PC-9 (cell line): ENCODE measurements at regions not wholly inside any gene's neighbourhood (a gene's known extent, or its start where the extent isn't known, plus 50 kb on each side); places are given as distances from the start of the nearest gene placed in this dataset.

Experiments used
- BruUV-seq: library from RNA; stranded (reverse); fragments of 400-500 nt; replicated peaks from 2 replicates; lab custom pipeline; 2021; lab: Mats Ljungman, UMichigan
- CTCF ChIA-PET: fragments of 300-600 bp; sonication (Branson Sonifier 250); formaldehyde crosslinking; loops from one replicate; lab custom pipeline; 2022; ENCODE audit warnings: antibody characterized with exemption; lab: Charles Lee
- POLR2A ChIA-PET: fragments of 300-600 bp; sonication (Branson Sonifier 250); formaldehyde crosslinking; loops from one replicate; lab custom pipeline; 2022; ENCODE audit warnings: antibody characterized with exemption; ENCODE audit not compliant: unreplicated experiment; lab: Charles Lee
- DNase-seq, 2 experiments: peaks; one replicate each; pipeline versions ENCODE4 v3.0.0 to v3.0.0-alpha.2; 2015 to 2022; ENCODE audit warnings: mixed read lengths in 1 of 2
- H2AFZ ChIP-seq: fragments of 200-600 bp; sonication (generic); 2 replicates; pipeline ENCODE4 v1.8.1; 2017; ENCODE audit warnings: antibody characterized with exemption
- H3F3A ChIP-seq: fragments of 200-600 bp; sonication (generic); 2 replicates; pipeline ENCODE4 v1.8.1; 2017; ENCODE audit warnings: antibody characterized with exemption, mild to moderate bottlenecking, low read depth; ENCODE audit not compliant: insufficient read depth
- H3K27ac ChIP-seq: fragments of 200-600 bp; sonication (generic); 2 replicates; pipeline ENCODE4 v1.6.1; 2016; ENCODE audit warnings: mixed run types
- H3K27me3 ChIP-seq: fragments of 200-600 bp; sonication (generic); 2 replicates; pipeline ENCODE4 v1.6.1; 2016; ENCODE audit warnings: low read depth, mixed run types; ENCODE audit not compliant: insufficient read depth
- H3K36me3 ChIP-seq: fragments of 200-600 bp; sonication (generic); 2 replicates; pipeline ENCODE4 v1.6.1; 2016; ENCODE audit warnings: low read depth, mixed run types
- H3K4me1 ChIP-seq: fragments of 200-600 bp; sonication (generic); replicated peaks from 2 replicates; pipeline ENCODE4 v1.6.1; 2016; ENCODE audit warnings: mixed run types; ENCODE audit not compliant: insufficient read depth
- H3K4me2 ChIP-seq: fragments of 200-600 bp; sonication (generic); 2 replicates; pipeline ENCODE4 v1.6.1; 2017; ENCODE audit warnings: mixed run types
- H3K4me3 ChIP-seq: fragments of 200-600 bp; sonication (generic); 2 replicates; pipeline ENCODE4 v1.6.1; 2016; ENCODE audit warnings: mixed run types
- H3K79me2 ChIP-seq: fragments of 200-600 bp; sonication (generic); 2 replicates; pipeline ENCODE4 v1.6.1; 2017; ENCODE audit warnings: low read depth, mixed run types
- H3K9me2 ChIP-seq: fragments of 200-600 bp; sonication (generic); 2 replicates; pipeline ENCODE4 v1.8.1; 2017; ENCODE audit warnings: mild to moderate bottlenecking; ENCODE audit not compliant: insufficient read depth
- H3K9me3 ChIP-seq: fragments of 200-600 bp; sonication (generic); 2 replicates; pipeline ENCODE4 v1.8.1; 2016; ENCODE audit warnings: low read depth; ENCODE audit not compliant: insufficient read depth
- H4K20me1 ChIP-seq: fragments of 200-600 bp; sonication (generic); 2 replicates; pipeline ENCODE4 v1.8.1; 2017; ENCODE audit not compliant: insufficient read depth
- CTCF ChIP-seq: fragments of 200-600 bp; sonication (generic); conservative IDR thresholded peaks from 2 replicates; pipeline ENCODE4 v1.6.1; 2017; ENCODE audit warnings: mixed run types, antibody characterized with exemption, mild to moderate bottlenecking, moderate library complexity
- EZH2 ChIP-seq: fragments of 200-600 bp; sonication (generic); IDR thresholded peaks from 2 replicates; pipeline ENCODE4 v1.8.0; 2017; ENCODE audit warnings: antibody characterized with exemption, low read depth
- intact Hi-C: fragments of 100-400 bp; cut with micrococcal nuclease; formaldehyde crosslinking; loops from one replicate; pipeline ENCODE4 v1.10.0; 2022; ENCODE audit not compliant: unreplicated experiment

- DNase-seq = no peak
- TF ChIP-seq EZH2 (no peak), CTCF (no peak)
Observed at GRCh38 chr12:75660805-75661404, 149.5 kb upstream of the KRR1 start.

DNA sequence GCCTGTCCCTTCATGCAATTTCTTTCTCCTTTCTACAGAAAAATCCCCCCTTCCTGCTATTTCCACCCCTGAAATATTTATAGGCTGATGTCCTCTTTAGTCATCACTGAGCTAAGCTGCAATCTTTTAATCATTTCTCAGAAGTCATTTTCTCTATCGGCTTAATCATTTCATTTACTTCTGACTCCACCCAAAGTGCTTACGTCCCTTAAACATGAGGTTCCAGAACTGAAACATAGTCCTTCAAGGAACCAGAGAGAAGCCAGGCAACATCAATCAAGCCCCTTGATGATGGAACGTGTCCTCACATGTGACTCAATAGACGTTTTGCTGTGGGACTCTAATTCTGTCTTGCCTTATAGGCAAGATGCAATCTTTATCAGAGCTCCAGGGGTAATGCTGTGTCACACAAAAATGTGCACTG lies 148.7 kb upstream of the KRR1 start:
- POLR2A ChIA-PET = interaction anchor here (0.6 kb wide), 1 partner anchor 366 kb away, joined by 4 read pairs; no protein-coding TSS in a partner anchor
- Histone ChIP-seq H3K36me3 (no peaks in the 10 kb centered on the region), H4K20me1 (no peaks in the 10 kb centered on the region), H3K79me2 (no peaks in the 10 kb centered on the region), H3K27me3 (no peaks in the 10 kb centered on the region), H2AFZ (0 out of 2 replicates have a peak overlapping the region, but pooled peaks have one; percentile 14), H3K4me2 (no peak overlapping the region), H3K9me2 (no peaks in the 10 kb centered on the region), H3K9me3 (peaks cover 7% of the 10 kb centered on the region; the same call in 1 of the 2 replicates), H3K4me3 (no peak overlapping the region), H3K4me1 (peaks cover 28% of the 10 kb centered on the region), H3F3A (peaks cover 5% of the 10 kb centered on the region), H3K27ac (peak overlapping the region; percentile 26)
- DNase-seq = no peak
- intact Hi-C loops = no loop called here
- CTCF ChIA-PET = no interaction called here
- BruUV-seq = no TSS peak
- TF ChIP-seq EZH2 (no peak), CTCF (no peak)

More at GRCh38 chr12:75660805-75661404, 149.5 kb upstream of the KRR1 start:
- H3K4me3 ChIP-seq = no peak overlapping the region
- H2AFZ ChIP-seq = no peak overlapping the region
- no peaks in the 10 kb centered on the region for H4K20me1 ChIP-seq
- no peaks in the 10 kb centered on the region for H3K79me2 ChIP-seq
- CTCF ChIA-PET = no interaction called here
- TSS peak; percentile 9 for BruUV-seq
- no peaks in the 10 kb centered on the region for H3K36me3 ChIP-seq
- H3K4me1 ChIP-seq = peaks cover 26% of the 10 kb centered on the region
- peaks cover 5% of the 10 kb centered on the region for H3F3A ChIP-seq
- no peak overlapping the region for H3K27ac ChIP-seq
- no peak overlapping the region for H3K4me2 ChIP-seq
- POLR2A ChIA-PET = no interaction called here
- peaks cover 4% of the 10 kb centered on the region; the same call in 1 of the 2 replicates for H3K9me3 ChIP-seq
- no peaks in the 10 kb centered on the region for H3K27me3 ChIP-seq
- intact Hi-C loops = no loop called here
- no peaks in the 10 kb centered on the region for H3K9me2 ChIP-seq

DNA sequence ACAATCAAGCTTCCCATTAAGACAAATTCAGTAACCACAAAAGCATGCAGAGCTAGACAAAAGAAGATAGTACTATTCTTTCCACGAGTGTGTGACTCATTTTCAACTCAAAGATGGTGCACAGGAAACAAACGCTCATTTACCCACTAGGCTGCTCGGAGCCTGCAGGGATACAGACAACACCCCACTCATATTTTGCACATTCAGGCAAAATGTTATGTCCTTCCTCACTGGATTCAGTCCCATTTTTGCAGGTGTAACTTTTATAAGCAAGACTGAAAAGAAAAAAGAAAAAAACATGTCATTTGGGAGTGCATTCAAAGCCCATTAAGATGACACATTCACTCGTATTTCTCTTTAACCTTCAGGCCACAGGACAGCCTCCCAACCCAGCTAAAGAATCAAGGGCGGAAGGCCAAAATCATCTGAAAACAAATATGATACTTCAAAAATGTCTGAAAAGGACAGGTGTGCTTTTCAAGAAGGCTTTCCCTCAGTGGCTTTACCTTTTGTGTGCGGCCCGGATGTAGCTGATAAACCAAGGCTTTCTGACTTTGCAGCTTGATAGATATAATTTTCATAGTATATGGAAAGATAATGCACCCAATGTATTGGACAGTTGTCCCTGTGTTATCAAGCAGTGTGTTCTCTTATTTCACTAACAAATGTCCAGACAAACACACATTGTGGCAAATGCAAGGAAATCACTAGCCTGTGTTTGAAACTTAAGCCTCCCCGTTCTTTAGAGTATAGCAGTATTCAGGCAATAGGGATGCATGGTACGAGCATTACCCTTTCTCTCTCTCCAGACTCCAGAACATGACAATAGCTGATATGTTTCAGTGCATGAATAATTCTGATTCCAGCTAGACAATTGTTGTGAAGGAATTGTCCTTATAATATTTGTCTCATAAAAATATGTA lies 147.8 kb upstream of the KRR1 start:
- Histone ChIP-seq H3K9me2 (no peaks in the 10 kb centered on the region), H3K4me2 (no peak overlapping the region), H3K27me3 (no peaks in the 10 kb centered on the region), H3K9me3 (peaks cover 7% of the 10 kb centered on the region; the same call in 1 of the 2 replicates), H3K4me1 (peaks cover 28% of the 10 kb centered on the region), H2AFZ (no peak overlapping the region), H3K4me3 (no peak overlapping the region), H3K27ac (no peak overlapping the region), H3F3A (peaks cover 5% of the 10 kb centered on the region), H3K36me3 (no peaks in the 10 kb centered on the region), H3K79me2 (no peaks in the 10 kb centered on the region), H4K20me1 (no peaks in the 10 kb centered on the region)
- intact Hi-C loops = loop anchor here (5.0 kb wide), 3 partner anchors 63 to 318 kb away; no protein-coding TSS in a partner anchor
- POLR2A ChIA-PET = interaction anchor here (0.7 kb wide), 1 partner anchor 86 kb away, joined by 10 read pairs; no protein-coding TSS in a partner anchor
- CTCF ChIA-PET = interaction anchor here (0.6 to 0.7 kb wide), 2 partner anchors 232 to 255 kb away, joined by 4 to 7 read pairs; no protein-coding TSS in a partner anchor
- BruUV-seq = no TSS peak
- TF ChIP-seq CTCF (no peak), EZH2 (no peak)
- peak in 1 of 2 experiments; percentile 31 for DNase-seq
